Trophoblast cell (in vitro differentiated cells and primary cell): ENCODE measurements at regions not wholly inside any gene's neighbourhood (a gene's known extent, or its start where the extent isn't known, plus 50 kb on each side); places are given as distances from the start of the nearest gene placed in this dataset.

Experiments used
- DNase-seq, 2 donors: peaks; one replicate each; pipeline ENCODE4 v3.0.0-alpha.2; 2016
- H2AFZ ChIP-seq: 2 replicates; pipeline ENCODE4 v1.6.1; 2013; ENCODE audit warnings: low read length, moderate library complexity, mild to moderate bottlenecking; ENCODE audit not compliant: insufficient read depth, poor library complexity
- H2AK5ac ChIP-seq: 2 replicates; pipeline ENCODE4 v1.6.1; 2013; ENCODE audit warnings: mild to moderate bottlenecking, low read length
- H2BK120ac ChIP-seq: 2 replicates; pipeline ENCODE4 v1.6.1; 2013; ENCODE audit warnings: low read length, mild to moderate bottlenecking, moderate library complexity; ENCODE audit not compliant: insufficient read depth, poor library complexity
- H2BK12ac ChIP-seq: 2 replicates; pipeline ENCODE4 v1.6.1; 2013; ENCODE audit warnings: mild to moderate bottlenecking, low read length, moderate library complexity
- H2BK5ac ChIP-seq: 2 replicates; pipeline ENCODE4 v1.6.1; 2013; ENCODE audit warnings: low read length, low read depth, moderate library complexity, mild to moderate bottlenecking; ENCODE audit not compliant: poor library complexity
- H3K14ac ChIP-seq: 2 replicates; pipeline ENCODE4 v1.6.1; 2013; ENCODE audit warnings: mild to moderate bottlenecking, low read length
- H3K18ac ChIP-seq: 2 replicates; pipeline ENCODE4 v1.6.1; 2013; ENCODE audit warnings: mild to moderate bottlenecking, low read length
- H3K23ac ChIP-seq: 2 replicates; pipeline ENCODE4 v1.6.1; 2013; ENCODE audit warnings: low read length
- H3K27ac ChIP-seq: 2 replicates; pipeline ENCODE4 v1.5.1; 2013; ENCODE audit warnings: low read depth, mild to moderate bottlenecking, inconsistent platforms, low read length, moderate library complexity
- H3K27me3 ChIP-seq: 2 replicates; pipeline ENCODE4 v1.6.1; 2013; ENCODE audit warnings: inconsistent platforms, mild to moderate bottlenecking, low read length, moderate library complexity; ENCODE audit not compliant: insufficient read depth
- H3K36me3 ChIP-seq, 2 experiments: 1 replicate in 1 of 2; 2 replicates in 1 of 2; pipeline ENCODE4 v1.6.1; 2013; ENCODE audit warnings: low read length in 2 of 2, mild to moderate bottlenecking in 2 of 2, moderate library complexity in 1 of 2; ENCODE audit not compliant: insufficient read depth in 2 of 2, control insufficient read depth in 1 of 2
- H3K4ac ChIP-seq: 2 replicates; pipeline ENCODE4 v1.6.1; 2013; ENCODE audit warnings: low read depth, mild to moderate bottlenecking, low read length, moderate library complexity
- H3K4me1 ChIP-seq, 2 experiments: 1 replicate in 1 of 2; 2 replicates in 1 of 2; pipeline ENCODE4 v1.6.1; 2013; ENCODE audit warnings: low read length in 2 of 2, mild to moderate bottlenecking in 2 of 2, moderate library complexity in 1 of 2; ENCODE audit not compliant: insufficient read depth in 2 of 2, control insufficient read depth in 1 of 2
- H3K4me2 ChIP-seq: 2 replicates; pipeline ENCODE4 v1.6.1; 2013; ENCODE audit warnings: inconsistent platforms, mild to moderate bottlenecking, low read length, moderate library complexity
- H3K4me3 ChIP-seq: 2 replicates; pipeline ENCODE4 v1.5.1; 2013; ENCODE audit warnings: mild to moderate bottlenecking, low read depth, low read length, inconsistent platforms
- H3K79me1 ChIP-seq: one replicate; pipeline ENCODE4 v1.6.1; 2013; ENCODE audit warnings: low read length
- H3K79me2 ChIP-seq: 2 replicates; pipeline ENCODE4 v1.6.1; 2013; ENCODE audit warnings: low read length, mild to moderate bottlenecking; ENCODE audit not compliant: control insufficient read depth, insufficient read depth, poor library complexity
- H3K9ac ChIP-seq: 2 replicates; pipeline ENCODE4 v1.6.1; 2013; ENCODE audit warnings: mild to moderate bottlenecking, low read length
- H3K9me3 ChIP-seq: 2 replicates; pipeline ENCODE4 v1.6.1; 2013; ENCODE audit warnings: low read depth, mild to moderate bottlenecking, control low read depth, inconsistent platforms, low read length; ENCODE audit not compliant: insufficient read depth
- H4K12ac ChIP-seq: 2 replicates; pipeline ENCODE4 v1.6.1; 2013; ENCODE audit warnings: low read depth, mild to moderate bottlenecking, low read length, moderate library complexity
- H4K8ac ChIP-seq: 2 replicates; pipeline ENCODE4 v1.6.1; 2013; ENCODE audit warnings: low read depth, mild to moderate bottlenecking, low read length, moderate library complexity
- H4K91ac ChIP-seq: one replicate; pipeline ENCODE4 v1.6.1; 2013; ENCODE audit warnings: low read depth, mild to moderate bottlenecking, low read length, moderate library complexity
- WGBS: extraction: QIAGEN DNeasy Blood & Tissue Kit; methylation state at CpG from one replicate; pipeline ENCODE4 v1.1.7; 2013; ENCODE audit warnings: missing lambda C conversion rate; ENCODE audit not compliant: insufficient read length, insufficient coverage; ENCODE audit errors: extremely low coverage; 5-methylcytosine and 5-hydroxymethylcytosine counted together

- no CpG with 5 or more reads among the region's 1 CpG for WGBS
- H2BK12ac ChIP-seq = peak overlapping the region; percentile 82
Observed at GRCh38 chr1:67573311-67573872, 111.6 kb upstream of the GADD45A start.

DNA sequence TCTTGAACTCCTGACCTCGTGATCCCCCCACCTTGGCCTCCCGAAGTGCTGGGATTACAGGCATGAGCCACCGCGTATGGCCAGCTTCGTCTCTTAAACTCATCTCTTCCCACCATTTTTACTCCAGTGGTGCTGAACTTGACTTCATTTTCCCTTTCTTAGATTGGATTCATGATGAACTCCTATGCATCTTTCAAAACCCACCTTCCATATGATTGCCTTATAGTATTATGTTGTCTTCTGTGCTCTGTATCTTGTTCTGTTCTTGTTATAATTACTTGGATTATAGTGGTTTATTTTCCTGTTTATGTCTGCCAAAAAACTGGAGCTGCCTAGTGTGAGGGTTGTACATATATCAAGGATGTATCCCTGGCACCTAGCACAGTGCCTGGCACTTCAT is 110.8 kb upstream of the GADD45A start:
- Histone ChIP-seq H4K8ac (no peak overlapping the region), H3K79me1 (peaks cover 29% of the 10 kb centered on the region), H3K36me3 (no peaks in the 10 kb centered on the region), H2BK120ac (peak overlapping the region; percentile 74), H3K4me3 (no peak overlapping the region), H3K27me3 (no peaks in the 10 kb centered on the region), H3K4me1 (peaks cover 32 to 36% of the 10 kb centered on the region in 2 experiments), H2AFZ (no peak overlapping the region), H4K12ac (no peak overlapping the region), H2BK5ac (peak overlapping the region; percentile 14), H3K18ac (no peak overlapping the region), H3K9me3 (no peaks in the 10 kb centered on the region), H2AK5ac (peak overlapping the region; percentile 81), H2BK12ac (peak overlapping the region; percentile 59), H4K91ac (peak overlapping the region; percentile 29), H3K4ac (peak overlapping the region; percentile 31), H3K14ac (peak overlapping the region; percentile 69), H3K23ac (no peak overlapping the region), H3K9ac (no peak overlapping the region), H3K27ac (no peak overlapping the region), H3K4me2 (no peak overlapping the region), H3K79me2 (peaks cover 4% of the 10 kb centered on the region)
- no peak for DNase-seq
- WGBS = no CpG with 5 or more reads among the region's 5 CpGs

More at GRCh38 chr1:67573311-67573872, 111.6 kb upstream of the GADD45A start:
- H3K4ac ChIP-seq = no peak overlapping the region
- peaks cover 33 to 36% of the 10 kb centered on the region in 2 experiments for H3K4me1 ChIP-seq
- H3K9ac ChIP-seq = no peak overlapping the region
- no peaks in the 10 kb centered on the region for H3K9me3 ChIP-seq
- no peak for DNase-seq
- no peak overlapping the region for H2AFZ ChIP-seq
- H4K12ac ChIP-seq = no peak overlapping the region
- H2BK120ac ChIP-seq = peak overlapping the region; percentile 20
- peak overlapping the region; percentile 26 for H2BK5ac ChIP-seq
- H3K23ac ChIP-seq = no peak overlapping the region
- H3K79me2 ChIP-seq = peaks cover 4% of the 10 kb centered on the region
- peak overlapping the region; percentile 48 for H4K8ac ChIP-seq
- H3K36me3 ChIP-seq = no peaks in the 10 kb centered on the region
- no peak overlapping the region for H3K4me2 ChIP-seq
- peaks cover 29% of the 10 kb centered on the region for H3K79me1 ChIP-seq
- H3K18ac ChIP-seq = peak overlapping the region; percentile 67
- H2AK5ac ChIP-seq = peak overlapping the region; percentile 9
- H4K91ac ChIP-seq = peak overlapping the region; percentile 56
- H3K27ac ChIP-seq = no peak overlapping the region
- H3K4me3 ChIP-seq = no peak overlapping the region
- H3K27me3 ChIP-seq = no peaks in the 10 kb centered on the region
- H3K14ac ChIP-seq = no peak overlapping the region

DNA sequence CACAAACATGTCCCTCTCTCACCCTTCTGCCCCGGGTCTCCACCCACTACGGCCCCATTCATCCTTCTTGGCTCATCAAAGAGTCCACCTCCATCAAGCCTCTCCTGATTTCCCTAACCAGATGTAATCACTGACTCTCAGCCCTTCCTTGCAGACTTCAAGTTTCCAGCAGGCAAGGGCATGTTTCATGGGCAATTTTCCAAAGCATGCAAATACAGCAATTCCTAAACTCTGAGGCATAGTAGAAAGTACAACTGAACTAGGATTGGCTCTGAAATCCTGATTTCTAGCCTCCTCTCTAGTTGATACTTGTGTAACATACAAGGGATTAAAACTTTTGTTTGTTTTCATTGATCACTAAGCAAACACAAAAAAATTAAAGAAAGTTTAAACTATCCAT is 109.1 kb upstream of the GADD45A start:
- H3K27me3 ChIP-seq = no peaks in the 10 kb centered on the region
- H4K91ac ChIP-seq = peak overlapping the region; percentile 56
- peak overlapping the region; percentile 26 for H2BK120ac ChIP-seq
- H2BK12ac ChIP-seq = peak overlapping the region; percentile 37
- H2BK5ac ChIP-seq = peak overlapping the region; percentile 61
- H3K79me2 ChIP-seq = peaks cover 2% of the 10 kb centered on the region
- H3K18ac ChIP-seq = peak overlapping the region; percentile 59
- peaks cover 20% of the 10 kb centered on the region for H3K79me1 ChIP-seq
- H2AFZ ChIP-seq = no peak overlapping the region
- no peak overlapping the region for H3K23ac ChIP-seq
- peak overlapping the region; percentile 40 for H3K27ac ChIP-seq
- no peak overlapping the region for H4K12ac ChIP-seq
- no CpG with 5 or more reads among the region's 2 CpGs for WGBS
- H4K8ac ChIP-seq = peak overlapping the region; percentile 62
- no peaks in the 10 kb centered on the region for H3K9me3 ChIP-seq
- peaks cover 21 to 28% of the 10 kb centered on the region in 2 experiments for H3K4me1 ChIP-seq
- DNase-seq = peak in 1 of 2 donors; percentile 30
- H3K4me2 ChIP-seq = no peak overlapping the region
- H2AK5ac ChIP-seq = peak overlapping the region; percentile 57
- H3K4me3 ChIP-seq = no peak overlapping the region
- no peaks in the 10 kb centered on the region for H3K36me3 ChIP-seq
- H3K9ac ChIP-seq = no peak overlapping the region
- no peak overlapping the region for H3K4ac ChIP-seq
- H3K14ac ChIP-seq = peak overlapping the region; percentile 49

GRCh38 chr1:67576474-67576873 is 108.5 kb upstream of the GADD45A start:
- no peak overlapping the region for H3K4me3 ChIP-seq
- DNase-seq = no peak
- no peak overlapping the region for H2BK5ac ChIP-seq
- no peak overlapping the region for H3K27ac ChIP-seq
- no peak overlapping the region for H4K12ac ChIP-seq
- no peak overlapping the region for H3K14ac ChIP-seq
- H3K4me2 ChIP-seq = no peak overlapping the region
- no peak overlapping the region for H3K9ac ChIP-seq
- H3K36me3 ChIP-seq = no peaks in the 10 kb centered on the region
- H3K79me2 ChIP-seq = peaks cover 2% of the 10 kb centered on the region
- no peak overlapping the region for H4K91ac ChIP-seq
- H3K4me1 ChIP-seq = peaks cover 21 to 28% of the 10 kb centered on the region in 2 experiments
- H3K18ac ChIP-seq = no peak overlapping the region
- H3K23ac ChIP-seq = no peak overlapping the region
- H3K27me3 ChIP-seq = no peaks in the 10 kb centered on the region
- H3K4ac ChIP-seq = no peak overlapping the region
- H2BK120ac ChIP-seq = no peak overlapping the region
- H3K79me1 ChIP-seq = peaks cover 20% of the 10 kb centered on the region
- WGBS = no CpG with 5 or more reads among the region's 5 CpGs
- no peak overlapping the region for H2AFZ ChIP-seq
- H2BK12ac ChIP-seq = peak overlapping the region; percentile 11
- H4K8ac ChIP-seq = no peak overlapping the region
- H3K9me3 ChIP-seq = no peaks in the 10 kb centered on the region
- no peak overlapping the region for H2AK5ac ChIP-seq
